Small intestine (tissue), 7 donors: ENCODE measurements at regions not wholly inside any gene's neighbourhood (a gene's known extent, or its start where the extent isn't known, plus 50 kb on each side); places are given as distances from the start of the nearest gene placed in this dataset.
"Not testable (repeated sequence)": the region's sequence is repeated elsewhere in the genome, so short reads cannot be mapped to it uniquely, and the experiment has no call there.

Source experiments
- DNase-seq, 2 donors: peaks; one replicate each; pipeline versions ENCODE4 v3.0.0 to v3.0.0-alpha.2; 2013
- FAIRE-seq: peaks from 2 replicates; lab custom pipeline; 2012; peaks lifted over from hg19 to GRCh38; lab: Jason Lieb, UNC
- H3K27ac ChIP-seq, 3 donors: one replicate each; pipeline ENCODE4 v1.5.1; 2013; ENCODE audit warnings: low read length in 2 of 3, mild to moderate bottlenecking in 2 of 3, control low read depth in 1 of 3, inconsistent platforms in 1 of 3, low read depth in 1 of 3, moderate library complexity in 1 of 3
- H3K27me3 ChIP-seq, 3 donors: one replicate each; pipeline ENCODE4 v1.6.1; 2013; ENCODE audit warnings: low read length in 3 of 3, inconsistent platforms in 1 of 3; ENCODE audit not compliant: control insufficient read depth in 3 of 3, insufficient read depth in 3 of 3
- H3K36me3 ChIP-seq, 3 donors: one replicate each; pipeline ENCODE4 v1.6.1; 2013; ENCODE audit warnings: low read length in 3 of 3, inconsistent platforms in 1 of 3, low read depth in 1 of 3, mild to moderate bottlenecking in 1 of 3, moderate library complexity in 1 of 3; ENCODE audit not compliant: control insufficient read depth in 3 of 3, insufficient read depth in 2 of 3
- H3K4me1 ChIP-seq, 3 donors: one replicate each; pipeline ENCODE4 v1.6.1; 2013; ENCODE audit warnings: low read length in 2 of 3, inconsistent platforms in 1 of 3, low read depth in 1 of 3, mild to moderate bottlenecking in 1 of 3, moderate library complexity in 1 of 3; ENCODE audit not compliant: control insufficient read depth in 3 of 3, insufficient read depth in 2 of 3
- H3K4me3 ChIP-seq, 3 donors: one replicate each; pipeline ENCODE4 v1.5.1; 2013; ENCODE audit warnings: low read length in 3 of 3, control low read depth in 1 of 3, inconsistent platforms in 1 of 3, low read depth in 1 of 3, mild to moderate bottlenecking in 1 of 3, moderate library complexity in 1 of 3
- H3K9me3 ChIP-seq, 2 donors: one replicate each; pipeline ENCODE4 v1.6.1; 2013; ENCODE audit warnings: low read depth in 1 of 2, low read length in 1 of 2; ENCODE audit not compliant: control insufficient read depth in 2 of 2, insufficient read depth in 1 of 2
- WGBS, 3 donors: extraction: QIAGEN DNeasy Blood & Tissue Kit; methylation state at CpG; one replicate each; pipeline ENCODE4 v1.1.7; 2013; 5-methylcytosine and 5-hydroxymethylcytosine counted together
- donor health status: healthy with polysubstance abuse.
- donor health status: control.
- donor health status: control.
- donor health status: Bipolar disorder and iron deficiency.
- donor health status: healthy.

- no peak for FAIRE-seq
- 91 to 95% (median 93%) methylated on average over 3 of the region's 3 CpGs for WGBS, 3 donors
These were observed 471.5 kb upstream of the DCN start for GRCh38 chr12:91654087-91654486.

DNA sequence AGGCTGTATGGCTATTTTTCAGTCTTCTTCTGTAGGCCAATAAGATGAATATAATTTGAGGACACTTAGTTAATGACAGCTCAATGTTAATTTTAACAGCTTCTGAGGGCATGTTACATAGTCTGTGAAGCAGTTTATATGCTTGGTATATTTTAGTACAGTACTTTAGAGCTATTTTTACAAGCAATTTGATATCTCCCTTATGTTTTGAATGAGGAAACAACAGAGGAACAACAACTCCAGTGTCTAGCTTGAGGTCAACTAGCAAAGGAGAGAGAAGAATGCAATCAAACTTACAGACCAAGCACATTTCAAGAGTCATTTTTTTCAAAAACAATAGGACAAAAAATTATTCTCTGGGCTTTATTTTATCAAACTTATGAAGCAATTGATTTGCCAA, 469.1 kb upstream of the DCN start:
- FAIRE-seq = no peak
- H3K36me3 ChIP-seq = no peaks in the 10 kb centered on the region

More at GRCh38 chr12:91654087-91654486, 471.5 kb upstream of the DCN start:
- no peak overlapping the region for H3K27ac ChIP-seq
- H3K4me3 ChIP-seq = no peak overlapping the region
- no peaks in the 10 kb centered on the region for H3K27me3 ChIP-seq
- H3K4me1 ChIP-seq = no peaks in the 10 kb centered on the region
- no peaks in the 10 kb centered on the region for H3K36me3 ChIP-seq
- no peaks in the 10 kb centered on the region for H3K9me3 ChIP-seq
- DNase-seq = no peak

GRCh38 chr12:91643763-91644162, 461.1 kb upstream of the DCN start:
- H3K27me3 ChIP-seq = no peaks in the 10 kb centered on the region
- no peaks in the 10 kb centered on the region for H3K4me1 ChIP-seq
- H3K4me3 ChIP-seq = no peak overlapping the region
- no peaks in the 10 kb centered on the region for H3K36me3 ChIP-seq
- H3K27ac ChIP-seq = no peak overlapping the region
- WGBS, 3 donors = 78 to 89% (median 81%) methylated on average over 2 of the region's 2 CpGs
- FAIRE-seq (no peak), DNase-seq (no peak)
- H3K9me3 ChIP-seq = no peaks in the 10 kb centered on the region

More for the DNA sequence above, 469.1 kb upstream of the DCN start:
- no peak for DNase-seq
- Histone ChIP-seq H3K27me3 (no peaks in the 10 kb centered on the region), H3K4me1 (no peaks in the 10 kb centered on the region), H3K4me3 (no peak overlapping the region), H3K27ac (no peak overlapping the region), H3K9me3 (no peaks in the 10 kb centered on the region)

DNA sequence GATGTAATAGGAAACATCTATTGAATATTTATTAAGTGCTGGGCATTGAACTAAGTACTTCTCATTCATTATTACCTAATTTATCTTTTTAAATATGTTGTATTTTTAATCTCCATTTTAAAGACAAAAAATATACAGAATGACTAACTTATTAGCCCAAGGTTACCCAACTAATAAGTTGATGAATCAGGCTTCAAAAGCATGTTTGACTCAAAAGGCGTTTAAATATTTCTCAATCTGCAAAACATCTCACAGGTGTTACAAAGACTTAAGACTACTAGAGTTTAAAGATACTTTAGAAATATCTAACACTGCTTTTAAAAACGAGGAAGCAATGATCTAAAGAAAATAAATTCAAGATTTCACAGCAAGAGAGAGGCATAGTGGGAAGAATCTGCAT, 457.4 kb upstream of the DCN start:
- H3K27ac ChIP-seq = no peak overlapping the region
- no peaks in the 10 kb centered on the region for H3K36me3 ChIP-seq
- H3K4me3 ChIP-seq = no peak overlapping the region
- H3K27me3 ChIP-seq = peaks cover 0 to 3% (median 0%) of the 10 kb centered on the region in 3 donors
- H3K9me3 ChIP-seq = no peaks in the 10 kb centered on the region
- H3K4me1 ChIP-seq = no peaks in the 10 kb centered on the region
- DNase-seq (no peak), FAIRE-seq (no peak)
- WGBS, 3 donors = 73 to 79% (median 75%) methylated on average over 2 of the region's 2 CpGs

GRCh38 chr12:91639327-91639726, 456.7 kb upstream of the DCN start:
- no peaks in the 10 kb centered on the region for H3K36me3 ChIP-seq
- H3K27ac ChIP-seq = no peak overlapping the region
- H3K4me1 ChIP-seq = no peaks in the 10 kb centered on the region
- no peak for FAIRE-seq
- DNase-seq = no peak
- no peaks in the 10 kb centered on the region for H3K9me3 ChIP-seq
- peaks cover 0 to 3% (median 0%) of the 10 kb centered on the region in 3 donors for H3K27me3 ChIP-seq
- WGBS, 3 donors = 85 to 94% (median 88%) methylated on average over 3 of the region's 3 CpGs
- no peak overlapping the region for H3K4me3 ChIP-seq

GRCh38 chr12:91637789-91638624, 455.4 kb upstream of the DCN start:
- no peak for FAIRE-seq
- WGBS, 3 donors = 66 to 77% (median 69%) methylated on average over 8 of the region's 8 CpGs

GRCh38 chr12:91636721-91637120, 454.1 kb upstream of the DCN start:
- H3K27me3 ChIP-seq = peaks cover 0 to 3% (median 0%) of the 10 kb centered on the region in 3 donors
- FAIRE-seq = no peak
- 85 to 87% (median 85%) methylated on average over 4 of the region's 4 CpGs for WGBS, 3 donors
- no peaks in the 10 kb centered on the region for H3K36me3 ChIP-seq
- no peak overlapping the region for H3K4me3 ChIP-seq
- no peaks in the 10 kb centered on the region for H3K4me1 ChIP-seq
- no peak for DNase-seq
- H3K27ac ChIP-seq = no peak overlapping the region
- peaks cover 0 to 4% of the 10 kb centered on the region in 2 donors for H3K9me3 ChIP-seq

More at GRCh38 chr12:91637789-91638624, 455.4 kb upstream of the DCN start:
- no peaks in the 10 kb centered on the region for H3K36me3 ChIP-seq
- no peaks in the 10 kb centered on the region for H3K4me1 ChIP-seq
- H3K9me3 ChIP-seq = peaks cover 0 to 4% of the 10 kb centered on the region in 2 donors
- peaks cover 0 to 3% (median 0%) of the 10 kb centered on the region in 3 donors for H3K27me3 ChIP-seq
- peak in 1 of 2 donors; percentile 18 for DNase-seq
- no peak overlapping the region for H3K4me3 ChIP-seq
- no peak overlapping the region for H3K27ac ChIP-seq

- H3K4me3 ChIP-seq, H3K36me3 ChIP-seq, H3K27ac ChIP-seq, H3K4me1 ChIP-seq, DNase-seq, H3K9me3 ChIP-seq, FAIRE-seq, H3K27me3 ChIP-seq: not testable (repeated sequence)
- 81 to 90% (median 82%) methylated on average over 3 of the region's 3 CpGs for WGBS, 3 donors
These were observed 451.7 kb upstream of the DCN start for GRCh38 chr12:91634386-91634713.
